ENCODE measurements at regions not wholly inside any gene's neighbourhood (a gene's known extent, or its start where the extent isn't known, plus 50 kb on each side); places are given as distances from the start of the nearest gene placed in this dataset.

GRCh38 chr15:47968593-47968992 is 152.2 kb upstream of the SLC24A5 start:
- TF ChIP-seq CTCF (IDR thresholded peaks at IDR 0.05; ENCODE audit: poor library complexity, severe bottlenecking) (no peak), POLR2AphosphoS5 (IDR thresholded peaks at IDR 0.05) (no peak), MXI1 (conservative IDR thresholded peaks at IDR 0.05; ENCODE audit: poor library complexity, severe bottlenecking) (no peak), TAF1 (IDR thresholded peaks at IDR 0.05; ENCODE audit: low read depth) (no peak), EZH2 (IDR thresholded peaks at IDR 0.05; ENCODE audit: borderline replicate concordance, insufficient read depth, low read length, poor library complexity, severe bottlenecking) (no peak), SMC3 (conservative IDR thresholded peaks at IDR 0.05; ENCODE audit: poor library complexity) (no peak)
